A549 (cell line): ENCODE measurements at regions not wholly inside any gene's neighbourhood (a gene's known extent, or its start where the extent isn't known, plus 50 kb on each side); places are given as distances from the start of the nearest gene placed in this dataset.

ENCODE experiments used
- EP300 ChIP-seq, 2 experiments: fragments of >200 bp; sonication (Bioruptor Twin); formaldehyde crosslinking; IDR thresholded peaks; 2 replicates in 1 of 2; 3 replicates in 1 of 2; pipeline ENCODE4 v1.6.1; 2016 to 2017
- JUNB ChIP-seq: fragments of >200 bp; sonication (Bioruptor Twin); formaldehyde crosslinking; IDR thresholded peaks from 2 replicates; pipeline ENCODE4 v1.6.1; 2016
- NFE2L2 ChIP-seq: fragments of 150-350 bp; conservative IDR thresholded peaks from 2 replicates; pipeline ENCODE4 v1.6.1; 2014; ENCODE audit warnings: low read length
- PHF8 ChIP-seq: fragments of 200-600 bp; sonication (generic); IDR thresholded peaks from 2 replicates; pipeline ENCODE4 v1.6.1; 2016; ENCODE audit warnings: low read depth, mild to moderate bottlenecking, antibody characterized with exemption, moderate library complexity, borderline replicate concordance
- POLR2A ChIP-seq: IDR thresholded peaks from 2 replicates; pipeline ENCODE4 v1.6.1; 2012; ENCODE audit warnings: mild to moderate bottlenecking, low read length
- TF ChIP-seq, protein P1 (sequence below): fragments of >200 bp; sonication (Bioruptor Twin); formaldehyde crosslinking; IDR thresholded peaks from 3 replicates; pipeline ENCODE4 v1.5.1; 2016
- TF ChIP-seq, protein P2 (sequence below): fragments of 200-600 bp; sonication (generic); IDR thresholded peaks from 2 replicates; pipeline ENCODE4 v1.6.1; 2016; ENCODE audit warnings: antibody characterized with exemption, mild to moderate bottlenecking, moderate library complexity
- TF ChIP-seq, protein P3 (sequence below): fragments of 150-350 bp; IDR thresholded peaks from 2 replicates; pipeline ENCODE4 v1.6.1; 2014; ENCODE audit warnings: low read depth, mild to moderate bottlenecking, low read length

DNA sequence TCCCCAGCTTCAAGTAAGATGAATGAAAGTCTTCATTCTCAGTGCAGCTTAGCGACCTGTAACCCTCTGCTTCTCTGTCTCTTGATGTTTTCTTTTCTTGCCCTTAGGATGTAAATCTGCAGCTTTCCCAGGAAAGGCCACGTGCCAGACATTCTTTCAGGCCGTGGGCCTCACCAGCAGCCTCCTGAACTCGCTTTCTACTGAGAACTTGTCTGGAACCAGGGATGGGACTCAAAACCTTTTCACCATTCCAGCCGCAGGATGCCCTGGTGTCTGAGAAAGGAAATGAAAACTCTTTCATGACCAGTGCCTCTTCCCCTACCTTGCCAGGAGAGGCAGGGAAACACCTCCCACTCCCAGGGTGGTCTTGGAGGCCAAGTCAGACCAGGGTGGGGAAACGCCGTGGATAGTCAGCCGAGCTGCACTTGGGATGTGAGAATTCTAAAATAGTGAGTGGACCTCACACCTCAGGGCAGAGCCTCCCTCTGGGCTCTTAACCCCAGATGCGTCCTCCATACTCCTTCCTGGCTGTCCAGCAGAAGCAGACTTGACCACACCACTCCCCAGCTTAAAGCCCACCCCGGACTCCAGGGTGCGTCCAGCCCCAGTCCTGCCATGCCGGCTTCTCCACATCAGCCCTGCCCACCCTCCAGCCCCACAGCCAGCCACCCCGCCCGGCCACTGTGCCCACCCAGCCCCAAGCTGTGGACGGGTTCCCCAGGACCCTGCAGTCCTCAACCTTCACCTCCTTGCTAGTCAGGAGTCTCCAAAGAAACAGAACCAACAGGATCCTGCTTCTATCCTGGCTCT, 115.5 kb downstream of the TWIST2 start:
- TF ChIP-seq, protein P1, sequence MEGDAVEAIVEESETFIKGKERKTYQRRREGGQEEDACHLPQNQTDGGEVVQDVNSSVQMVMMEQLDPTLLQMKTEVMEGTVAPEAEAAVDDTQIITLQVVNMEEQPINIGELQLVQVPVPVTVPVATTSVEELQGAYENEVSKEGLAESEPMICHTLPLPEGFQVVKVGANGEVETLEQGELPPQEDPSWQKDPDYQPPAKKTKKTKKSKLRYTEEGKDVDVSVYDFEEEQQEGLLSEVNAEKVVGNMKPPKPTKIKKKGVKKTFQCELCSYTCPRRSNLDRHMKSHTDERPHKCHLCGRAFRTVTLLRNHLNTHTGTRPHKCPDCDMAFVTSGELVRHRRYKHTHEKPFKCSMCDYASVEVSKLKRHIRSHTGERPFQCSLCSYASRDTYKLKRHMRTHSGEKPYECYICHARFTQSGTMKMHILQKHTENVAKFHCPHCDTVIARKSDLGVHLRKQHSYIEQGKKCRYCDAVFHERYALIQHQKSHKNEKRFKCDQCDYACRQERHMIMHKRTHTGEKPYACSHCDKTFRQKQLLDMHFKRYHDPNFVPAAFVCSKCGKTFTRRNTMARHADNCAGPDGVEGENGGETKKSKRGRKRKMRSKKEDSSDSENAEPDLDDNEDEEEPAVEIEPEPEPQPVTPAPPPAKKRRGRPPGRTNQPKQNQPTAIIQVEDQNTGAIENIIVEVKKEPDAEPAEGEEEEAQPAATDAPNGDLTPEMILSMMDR = no peak
- TF ChIP-seq PHF8 (no peak), POLR2A (no peak), JUNB (no peak), EP300 (IDR thresholded peaks at IDR 0.05) (no peak), NFE2L2 (no peak)
- TF ChIP-seq, protein P2, sequence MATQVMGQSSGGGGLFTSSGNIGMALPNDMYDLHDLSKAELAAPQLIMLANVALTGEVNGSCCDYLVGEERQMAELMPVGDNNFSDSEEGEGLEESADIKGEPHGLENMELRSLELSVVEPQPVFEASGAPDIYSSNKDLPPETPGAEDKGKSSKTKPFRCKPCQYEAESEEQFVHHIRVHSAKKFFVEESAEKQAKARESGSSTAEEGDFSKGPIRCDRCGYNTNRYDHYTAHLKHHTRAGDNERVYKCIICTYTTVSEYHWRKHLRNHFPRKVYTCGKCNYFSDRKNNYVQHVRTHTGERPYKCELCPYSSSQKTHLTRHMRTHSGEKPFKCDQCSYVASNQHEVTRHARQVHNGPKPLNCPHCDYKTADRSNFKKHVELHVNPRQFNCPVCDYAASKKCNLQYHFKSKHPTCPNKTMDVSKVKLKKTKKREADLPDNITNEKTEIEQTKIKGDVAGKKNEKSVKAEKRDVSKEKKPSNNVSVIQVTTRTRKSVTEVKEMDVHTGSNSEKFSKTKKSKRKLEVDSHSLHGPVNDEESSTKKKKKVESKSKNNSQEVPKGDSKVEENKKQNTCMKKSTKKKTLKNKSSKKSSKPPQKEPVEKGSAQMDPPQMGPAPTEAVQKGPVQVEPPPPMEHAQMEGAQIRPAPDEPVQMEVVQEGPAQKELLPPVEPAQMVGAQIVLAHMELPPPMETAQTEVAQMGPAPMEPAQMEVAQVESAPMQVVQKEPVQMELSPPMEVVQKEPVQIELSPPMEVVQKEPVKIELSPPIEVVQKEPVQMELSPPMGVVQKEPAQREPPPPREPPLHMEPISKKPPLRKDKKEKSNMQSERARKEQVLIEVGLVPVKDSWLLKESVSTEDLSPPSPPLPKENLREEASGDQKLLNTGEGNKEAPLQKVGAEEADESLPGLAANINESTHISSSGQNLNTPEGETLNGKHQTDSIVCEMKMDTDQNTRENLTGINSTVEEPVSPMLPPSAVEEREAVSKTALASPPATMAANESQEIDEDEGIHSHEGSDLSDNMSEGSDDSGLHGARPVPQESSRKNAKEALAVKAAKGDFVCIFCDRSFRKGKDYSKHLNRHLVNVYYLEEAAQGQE = no peak
- TF ChIP-seq, protein P3, sequence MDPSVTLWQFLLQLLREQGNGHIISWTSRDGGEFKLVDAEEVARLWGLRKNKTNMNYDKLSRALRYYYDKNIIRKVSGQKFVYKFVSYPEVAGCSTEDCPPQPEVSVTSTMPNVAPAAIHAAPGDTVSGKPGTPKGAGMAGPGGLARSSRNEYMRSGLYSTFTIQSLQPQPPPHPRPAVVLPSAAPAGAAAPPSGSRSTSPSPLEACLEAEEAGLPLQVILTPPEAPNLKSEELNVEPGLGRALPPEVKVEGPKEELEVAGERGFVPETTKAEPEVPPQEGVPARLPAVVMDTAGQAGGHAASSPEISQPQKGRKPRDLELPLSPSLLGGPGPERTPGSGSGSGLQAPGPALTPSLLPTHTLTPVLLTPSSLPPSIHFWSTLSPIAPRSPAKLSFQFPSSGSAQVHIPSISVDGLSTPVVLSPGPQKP = no peak
